Hypothalamus (tissue), 51 donors: ENCODE measurements at regions not wholly inside any gene's neighbourhood (a gene's known extent, or its start where the extent isn't known, plus 50 kb on each side); places are given as distances from the start of the nearest gene placed in this dataset.

Source experiments
- DNase-seq, 51 donors: peaks; one replicate each; lab custom pipeline; 2025; lab: John Stamatoyannopoulos, UW

GRCh38 chr19:28239270-28239669 lies 973.7 kb downstream of the UQCRFS1 start:
- DNase-seq = no peak

- no peak for DNase-seq
These were observed 974.6 kb downstream of the UQCRFS1 start for GRCh38 chr19:28238270-28238820.

- no peak for DNase-seq
These were observed 977.3 kb downstream of the UQCRFS1 start for GRCh38 chr19:28235606-28236125.

GRCh38 chr19:28234637-28235036 lies 978.3 kb downstream of the UQCRFS1 start:
- no peak for DNase-seq

- no peak for DNase-seq
These were observed 984.1 kb downstream of the UQCRFS1 start for GRCh38 chr19:28228854-28229253.

- no peak for DNase-seq
These were observed 988.5 kb downstream of the UQCRFS1 start for GRCh38 chr19:28224441-28224840.

GRCh38 chr19:28221736-28222135 lies 991.2 kb downstream of the UQCRFS1 start:
- no peak for DNase-seq

- DNase-seq = no peak
These were observed 994.2 kb downstream of the UQCRFS1 start for GRCh38 chr19:28218728-28219127.

GRCh38 chr19:28217022-28217421 lies 995.9 kb downstream of the UQCRFS1 start:
- no peak for DNase-seq

- no peak for DNase-seq
These were observed 999.4 kb downstream of the UQCRFS1 start for GRCh38 chr19:28213470-28214082.

GRCh38 chr19:28210886-28211285 lies 1002.1 kb downstream of the UQCRFS1 start:
- no peak for DNase-seq

GRCh38 chr19:28208745-28209144 lies 1004.2 kb downstream of the UQCRFS1 start:
- DNase-seq = no peak

GRCh38 chr19:28207244-28207643 lies 1005.7 kb downstream of the UQCRFS1 start:
- DNase-seq = no peak

GRCh38 chr19:28201462-28201943 lies 1011.4 kb downstream of the UQCRFS1 start:
- DNase-seq = no peak

- no peak for DNase-seq
These were observed 1013.6 kb downstream of the UQCRFS1 start for GRCh38 chr19:28199323-28199722.

GRCh38 chr19:28196961-28197360 lies 1016.0 kb downstream of the UQCRFS1 start:
- no peak for DNase-seq

- DNase-seq = no peak
These were observed 1016.9 kb downstream of the UQCRFS1 start for GRCh38 chr19:28196101-28196500.

GRCh38 chr19:28185646-28186045 lies 1027.3 kb downstream of the UQCRFS1 start:
- peak in 1 of 51 donors; percentile 19 for DNase-seq

- no peak for DNase-seq
These were observed 1028.0 kb downstream of the UQCRFS1 start for GRCh38 chr19:28184997-28185396.

- DNase-seq = no peak
These were observed 1036.8 kb downstream of the UQCRFS1 start for GRCh38 chr19:28176193-28176592.

GRCh38 chr19:28171983-28172382 lies 1041.0 kb downstream of the UQCRFS1 start:
- no peak for DNase-seq

GRCh38 chr19:28170066-28170465 lies 1042.9 kb downstream of the UQCRFS1 start:
- no peak for DNase-seq
